ENCODE measurements at regions not wholly inside any gene's neighbourhood (a gene's known extent, or its start where the extent isn't known, plus 50 kb on each side); places are given as distances from the start of the nearest gene placed in this dataset.

GRCh38 chr13:92989301-92989700, 237.3 kb upstream of the GPC6 start:
- WGBS, 5 donors = 48 to 62% (median 57%) methylated on average over 2 of the region's 2 CpGs
- no peaks in the 10 kb centered on the region for H3K36me3 ChIP-seq
- H3K4me3 ChIP-seq = no peak overlapping the region
- H3K27me3 ChIP-seq = no peaks in the 10 kb centered on the region
- no peak overlapping the region for H3K27ac ChIP-seq
- no peak for DNase-seq
- intact Hi-C loops (cut with DNase I; ENCODE audit: low total_unique reads) = no loop called here
- peaks cover 0 to 26% (median 2%) of the 10 kb centered on the region in 4 donors for H3K9me3 ChIP-seq
- H3K4me1 ChIP-seq = no peaks in the 10 kb centered on the region
- no peak for TF ChIP-seq EP300 (IDR thresholded peaks at IDR 0.05)
- no peak for TF ChIP-seq CTCF (IDR thresholded peaks at IDR 0.05)
- no peak for TF ChIP-seq POLR2AphosphoS5 (IDR thresholded peaks at IDR 0.05)
- no peak for TF ChIP-seq POLR2A (IDR thresholded peaks at IDR 0.05)

- Histone ChIP-seq H3K4me3 (no peak overlapping the region), H3K27ac (no peak overlapping the region), H3K4me1 (no peaks in the 10 kb centered on the region), H3K27me3 (no peaks in the 10 kb centered on the region), H3K9me3 (peaks cover 0 to 30% (median 5%) of the 10 kb centered on the region in 4 donors), H3K36me3 (no peaks in the 10 kb centered on the region)
- no peak for DNase-seq
- intact Hi-C loops (cut with DNase I; ENCODE audit: low total_unique reads) = no loop called here
- TF ChIP-seq POLR2AphosphoS5 (IDR thresholded peaks at IDR 0.05) = no peak
- no peak for TF ChIP-seq POLR2A (IDR thresholded peaks at IDR 0.05)
- TF ChIP-seq EP300 (IDR thresholded peaks at IDR 0.05) = no peak
- no peak for TF ChIP-seq CTCF (IDR thresholded peaks at IDR 0.05)
Measured at GRCh38 chr13:92991692-92992091, 234.9 kb upstream of the GPC6 start.

GRCh38 chr13:92994056-92994455, 232.6 kb upstream of the GPC6 start:
- no peak overlapping the region for H3K27ac ChIP-seq
- no peaks in the 10 kb centered on the region for H3K27me3 ChIP-seq
- no peak overlapping the region for H3K4me3 ChIP-seq
- no peak for DNase-seq
- TF ChIP-seq POLR2AphosphoS5 (IDR thresholded peaks at IDR 0.05) = no peak
- TF ChIP-seq POLR2A (IDR thresholded peaks at IDR 0.05) = no peak
- no peak for TF ChIP-seq EP300 (IDR thresholded peaks at IDR 0.05)
- TF ChIP-seq CTCF (IDR thresholded peaks at IDR 0.05) = no peak
- intact Hi-C loops (cut with DNase I; ENCODE audit: low total_unique reads) = no loop called here
- no peaks in the 10 kb centered on the region for H3K36me3 ChIP-seq
- 77 to 90% (median 87%) methylated on average over 3 of the region's 3 CpGs for WGBS, 5 donors
- H3K9me3 ChIP-seq = peaks cover 0 to 32% (median 6%) of the 10 kb centered on the region in 4 donors
- H3K4me1 ChIP-seq = no peaks in the 10 kb centered on the region

GRCh38 chr13:93001866-93002461, 224.6 kb upstream of the GPC6 start:
- no peak for TF ChIP-seq CTCF (IDR thresholded peaks at IDR 0.05)
- TF ChIP-seq POLR2A (IDR thresholded peaks at IDR 0.05) = no peak
- TF ChIP-seq POLR2AphosphoS5 (IDR thresholded peaks at IDR 0.05) = no peak
- Histone ChIP-seq H3K4me1 (no peaks in the 10 kb centered on the region), H3K27ac (no peak overlapping the region), H3K9me3 (peaks cover 0 to 23% (median 13%) of the 10 kb centered on the region in 4 donors), H3K36me3 (no peaks in the 10 kb centered on the region), H3K27me3 (no peaks in the 10 kb centered on the region), H3K4me3 (no peak overlapping the region)
- no peak for DNase-seq
- intact Hi-C loops (cut with DNase I; ENCODE audit: low total_unique reads) = no loop called here
- 81 to 88% (median 85%) methylated on average over 5 of the region's 5 CpGs for WGBS, 5 donors

Measured in stomach (tissue), 8 donors.